Neural progenitor cell (in vitro differentiated cells): ENCODE measurements at regions not wholly inside any gene's neighbourhood (a gene's known extent, or its start where the extent isn't known, plus 50 kb on each side); places are given as distances from the start of the nearest gene placed in this dataset.

ENCODE experiments used
- DNase-seq: peaks from one replicate; pipeline ENCODE4 v3.0.0-alpha.2; 2016; ENCODE audit warnings: low spot score
- H2AFZ ChIP-seq: fragments of 200-600 bp; sonication (generic); replicated peaks from 2 replicates; pipeline ENCODE4 v1.6.1; 2016; ENCODE audit warnings: antibody characterized with exemption
- H3F3A ChIP-seq: fragments of 200-600 bp; sonication (generic); 2 replicates; pipeline ENCODE4 v1.6.1; 2016; ENCODE audit warnings: antibody characterized with exemption, low read depth
- H3K27ac ChIP-seq: fragments of 200-600 bp; sonication (generic); 2 replicates; pipeline ENCODE4 v1.5.1; 2016; ENCODE audit warnings: mild to moderate bottlenecking
- H3K27me3 ChIP-seq: fragments of 200-600 bp; sonication (generic); 2 replicates; pipeline ENCODE4 v1.6.1; 2016; ENCODE audit warnings: mild to moderate bottlenecking, moderate library complexity
- H3K36me3 ChIP-seq: fragments of 200-600 bp; sonication (generic); 2 replicates; pipeline ENCODE4 v1.5.1; 2016
- H3K4me1 ChIP-seq: fragments of 200-600 bp; sonication (generic); 2 replicates; pipeline ENCODE4 v1.6.1; 2016; ENCODE audit warnings: mixed run types
- H3K4me2 ChIP-seq: fragments of 200-600 bp; sonication (generic); 2 replicates; pipeline ENCODE4 v1.6.1; 2016
- H3K4me3 ChIP-seq: fragments of 200-600 bp; sonication (generic); 2 replicates; pipeline ENCODE4 v1.5.1; 2016
- H3K79me2 ChIP-seq: fragments of 200-600 bp; sonication (generic); 2 replicates; pipeline ENCODE4 v1.6.1; 2016; ENCODE audit warnings: low read depth
- H3K9ac ChIP-seq: fragments of 200-600 bp; sonication (generic); 2 replicates; pipeline ENCODE4 v1.6.1; 2016
- H3K9me3 ChIP-seq: fragments of 200-600 bp; sonication (generic); 2 replicates; pipeline ENCODE4 v1.5.1; 2016; ENCODE audit warnings: low read depth
- H4K20me1 ChIP-seq: fragments of 200-600 bp; sonication (generic); 2 replicates; pipeline ENCODE4 v1.6.1; 2016; ENCODE audit warnings: low read depth
- H3K27ac Mint-ChIP-seq: 3 replicates; pipeline ENCODE4 v1.8.0; 2021; ENCODE audit warnings: mixed read lengths
- H3K27me3 Mint-ChIP-seq: 2 replicates; pipeline ENCODE4 v1.8.0; 2022; ENCODE audit warnings: low read depth, mild to moderate bottlenecking, inconsistent platforms, moderate library complexity, mixed read lengths; ENCODE audit not compliant: insufficient read depth
- H3K36me3 Mint-ChIP-seq: 3 replicates; pipeline ENCODE4 v1.8.0; 2021; ENCODE audit warnings: mixed read lengths
- H3K4me1 Mint-ChIP-seq: 3 replicates; pipeline ENCODE4 v1.8.0; 2021; ENCODE audit warnings: mixed read lengths
- H3K4me3 Mint-ChIP-seq: 3 replicates; pipeline ENCODE4 v1.8.0; 2021; ENCODE audit warnings: mild to moderate bottlenecking, moderate library complexity, mixed read lengths
- H3K9me3 Mint-ChIP-seq: 3 replicates; pipeline ENCODE4 v1.8.0; 2020; ENCODE audit warnings: mixed read lengths
- EZH2 ChIP-seq: fragments of 200-600 bp; sonication (generic); IDR thresholded peaks from 2 replicates; pipeline ENCODE4 v1.6.1; 2017; ENCODE audit warnings: antibody characterized with exemption, mild to moderate bottlenecking, moderate library complexity
- EZH2phosphoT487 ChIP-seq: fragments of 200-600 bp; sonication (generic); IDR thresholded peaks from 2 replicates; pipeline ENCODE4 v1.6.1; 2017; ENCODE audit warnings: antibody characterized with exemption
- TF ChIP-seq, protein P1 (sequence below): fragments of 200-600 bp; sonication (generic); IDR thresholded peaks from 2 replicates; pipeline ENCODE4 v1.5.1; 2017; ENCODE audit warnings: antibody characterized with exemption, mild to moderate bottlenecking

DNA sequence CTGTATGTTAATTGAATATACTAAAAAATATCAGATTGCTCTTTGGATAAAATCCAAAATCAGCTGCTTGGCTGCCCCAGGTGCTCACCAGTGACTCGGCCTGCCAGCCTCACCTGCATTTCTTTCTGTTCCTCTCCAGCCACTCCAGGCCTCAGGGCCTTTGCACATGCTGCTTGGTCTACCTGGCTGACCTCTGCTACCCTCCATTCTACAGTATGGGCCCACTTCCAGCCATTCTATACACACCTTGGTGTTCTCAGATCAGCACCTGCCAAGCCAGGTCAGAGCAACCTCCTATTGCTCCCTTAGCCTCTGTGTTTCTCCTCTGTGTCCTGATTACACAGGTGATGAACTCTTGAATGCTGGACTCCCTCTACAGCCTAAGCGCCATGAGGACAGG, 106.6 kb upstream of the TWIST2 start:
- Histone ChIP-seq H2AFZ (no peak overlapping the region), H4K20me1 (no peaks in the 10 kb centered on the region), H3K9ac (no peak overlapping the region), H3K27me3 (no peaks in the 10 kb centered on the region), H3K79me2 (no peaks in the 10 kb centered on the region), H3K4me2 (no peak overlapping the region), H3K9me3 (no peaks in the 10 kb centered on the region), H3K4me1 (no peaks in the 10 kb centered on the region), H3K36me3 (no peaks in the 10 kb centered on the region), H3K4me3 (no peak overlapping the region), H3F3A (no peaks in the 10 kb centered on the region), H3K27ac (no peak overlapping the region)
- Mint-ChIP-seq H3K36me3 (no peaks in the 10 kb centered on the region), H3K27me3 (peaks cover 4% of the 10 kb centered on the region), H3K4me1 (no peaks in the 10 kb centered on the region), H3K27ac (no peak overlapping the region), H3K4me3 (no peak overlapping the region), H3K9me3 (peaks cover 14% of the 10 kb centered on the region)
- no peak for TF ChIP-seq EZH2
- TF ChIP-seq, protein P1, sequence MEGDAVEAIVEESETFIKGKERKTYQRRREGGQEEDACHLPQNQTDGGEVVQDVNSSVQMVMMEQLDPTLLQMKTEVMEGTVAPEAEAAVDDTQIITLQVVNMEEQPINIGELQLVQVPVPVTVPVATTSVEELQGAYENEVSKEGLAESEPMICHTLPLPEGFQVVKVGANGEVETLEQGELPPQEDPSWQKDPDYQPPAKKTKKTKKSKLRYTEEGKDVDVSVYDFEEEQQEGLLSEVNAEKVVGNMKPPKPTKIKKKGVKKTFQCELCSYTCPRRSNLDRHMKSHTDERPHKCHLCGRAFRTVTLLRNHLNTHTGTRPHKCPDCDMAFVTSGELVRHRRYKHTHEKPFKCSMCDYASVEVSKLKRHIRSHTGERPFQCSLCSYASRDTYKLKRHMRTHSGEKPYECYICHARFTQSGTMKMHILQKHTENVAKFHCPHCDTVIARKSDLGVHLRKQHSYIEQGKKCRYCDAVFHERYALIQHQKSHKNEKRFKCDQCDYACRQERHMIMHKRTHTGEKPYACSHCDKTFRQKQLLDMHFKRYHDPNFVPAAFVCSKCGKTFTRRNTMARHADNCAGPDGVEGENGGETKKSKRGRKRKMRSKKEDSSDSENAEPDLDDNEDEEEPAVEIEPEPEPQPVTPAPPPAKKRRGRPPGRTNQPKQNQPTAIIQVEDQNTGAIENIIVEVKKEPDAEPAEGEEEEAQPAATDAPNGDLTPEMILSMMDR = no peak
- TF ChIP-seq EZH2phosphoT487 = no peak
- no peak for DNase-seq

DNA sequence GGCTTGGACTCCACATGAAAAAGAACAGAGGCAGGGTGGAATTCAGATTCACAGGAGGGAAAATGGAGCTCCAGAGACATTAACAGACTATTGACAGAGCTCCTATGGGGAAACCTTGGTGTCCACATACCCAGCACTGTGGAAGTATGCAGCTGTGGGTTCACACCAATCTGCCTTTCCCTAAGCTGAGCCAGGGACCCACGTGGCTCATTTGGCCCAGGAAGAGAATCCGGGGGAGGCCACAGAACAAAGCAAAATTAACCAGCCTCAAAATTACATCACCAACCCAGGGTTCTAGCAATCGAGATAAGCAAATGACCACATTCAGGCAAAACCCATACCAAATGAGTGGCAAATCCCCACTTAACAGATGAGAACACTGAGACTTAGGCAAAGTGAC, 105.8 kb upstream of the TWIST2 start:
- Mint-ChIP-seq H3K4me3 (no peak overlapping the region), H3K27me3 (peaks cover 6% of the 10 kb centered on the region), H3K36me3 (no peaks in the 10 kb centered on the region), H3K9me3 (peaks cover 13% of the 10 kb centered on the region), H3K27ac (no peak overlapping the region), H3K4me1 (no peaks in the 10 kb centered on the region)
- Histone ChIP-seq H3K4me2 (no peak overlapping the region), H3K27ac (no peak overlapping the region), H3K4me1 (no peaks in the 10 kb centered on the region), H3K27me3 (no peaks in the 10 kb centered on the region), H3K79me2 (no peaks in the 10 kb centered on the region), H3K9me3 (no peaks in the 10 kb centered on the region), H3K9ac (no peak overlapping the region), H3K36me3 (no peaks in the 10 kb centered on the region), H4K20me1 (no peaks in the 10 kb centered on the region), H3K4me3 (no peak overlapping the region), H2AFZ (no peak overlapping the region), H3F3A (no peaks in the 10 kb centered on the region)
- TF ChIP-seq EZH2 (no peak), EZH2phosphoT487 (no peak)
- TF ChIP-seq, protein P1 = no peak
- DNase-seq = no peak

DNA sequence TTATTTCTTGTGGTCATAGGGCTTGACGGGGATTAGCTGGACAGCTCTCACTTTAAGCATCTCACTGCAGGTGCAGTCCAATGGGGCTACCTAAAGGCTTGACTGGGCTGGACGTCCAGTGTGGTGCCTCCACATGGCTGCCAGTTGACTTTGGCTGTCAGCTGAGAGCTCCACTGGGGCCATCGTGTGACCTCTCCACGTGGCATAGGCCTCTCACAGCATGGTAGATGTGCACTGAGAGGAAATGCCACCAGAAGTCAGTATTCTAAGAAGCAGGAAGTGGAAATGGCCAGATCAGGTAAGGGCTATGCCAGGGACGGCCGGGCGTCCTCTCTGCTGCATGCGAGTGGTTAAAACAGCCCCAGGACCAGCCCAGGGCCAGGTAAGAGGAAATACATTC, 105.2 kb upstream of the TWIST2 start:
- Histone ChIP-seq H3K9ac (no peak overlapping the region), H3K4me1 (no peaks in the 10 kb centered on the region), H4K20me1 (no peaks in the 10 kb centered on the region), H3K4me3 (no peak overlapping the region), H3K27me3 (no peaks in the 10 kb centered on the region), H3K9me3 (no peaks in the 10 kb centered on the region), H2AFZ (no peak overlapping the region), H3K79me2 (no peaks in the 10 kb centered on the region), H3K36me3 (no peaks in the 10 kb centered on the region), H3F3A (peaks cover 2% of the 10 kb centered on the region), H3K27ac (no peak overlapping the region), H3K4me2 (no peak overlapping the region)
- TF ChIP-seq, protein P1 = no peak
- TF ChIP-seq EZH2 (no peak), EZH2phosphoT487 (no peak)
- peaks cover 6% of the 10 kb centered on the region for H3K27me3 Mint-ChIP-seq
- no peak overlapping the region for H3K4me3 Mint-ChIP-seq
- H3K36me3 Mint-ChIP-seq = no peaks in the 10 kb centered on the region
- peaks cover 7% of the 10 kb centered on the region for H3K9me3 Mint-ChIP-seq
- no peaks in the 10 kb centered on the region for H3K4me1 Mint-ChIP-seq
- no peak for DNase-seq
- H3K27ac Mint-ChIP-seq = no peak overlapping the region
